Osteocyte (in vitro differentiated cells): ENCODE measurements at regions not wholly inside any gene's neighbourhood (a gene's known extent, or its start where the extent isn't known, plus 50 kb on each side); places are given as distances from the start of the nearest gene placed in this dataset.

Experiments
- DNase-seq: peaks from one replicate; pipeline ENCODE4 v3.0.0; 2021; ENCODE audit warnings: mixed read lengths; ENCODE audit not compliant: unreplicated experiment; ENCODE audit errors: extremely low spot score
- H3K27ac Mint-ChIP-seq: one replicate; pipeline ENCODE4 v1.8.0; 2021; ENCODE audit warnings: mild to moderate bottlenecking, mixed read lengths; ENCODE audit not compliant: unreplicated experiment
- H3K27me3 Mint-ChIP-seq: one replicate; pipeline ENCODE4 v1.8.0; 2021; ENCODE audit warnings: mixed read lengths; ENCODE audit not compliant: unreplicated experiment
- H3K36me3 Mint-ChIP-seq: one replicate; pipeline ENCODE4 v1.8.0; 2021; ENCODE audit warnings: mixed read lengths; ENCODE audit not compliant: unreplicated experiment
- H3K4me1 Mint-ChIP-seq: one replicate; pipeline ENCODE4 v1.8.0; 2021; ENCODE audit warnings: mixed read lengths; ENCODE audit not compliant: unreplicated experiment
- H3K4me3 Mint-ChIP-seq: one replicate; pipeline ENCODE4 v1.8.0; 2021; ENCODE audit warnings: mild to moderate bottlenecking, moderate library complexity, mixed read lengths; ENCODE audit not compliant: unreplicated experiment
- H3K9me3 Mint-ChIP-seq: one replicate; pipeline ENCODE4 v1.8.0; 2021; ENCODE audit warnings: mixed read lengths; ENCODE audit not compliant: unreplicated experiment
- CTCF ChIP-seq: fragments of 200-600 bp; sonication (generic); IDR thresholded peaks from 2 replicates; pipeline ENCODE4 v1.5.0; 2021; ENCODE audit warnings: antibody characterized with exemption, mild to moderate bottlenecking, moderate library complexity

GRCh38 chr13:82925114-82925513 is 957.2 kb downstream of the SLITRK1 start:
- H3K27ac Mint-ChIP-seq = no peak overlapping the region

GRCh38 chr13:82917984-82918383 is 964.3 kb downstream of the SLITRK1 start:
- H3K4me3 Mint-ChIP-seq = no peak overlapping the region
- no peaks in the 10 kb centered on the region for H3K27me3 Mint-ChIP-seq
- no peaks in the 10 kb centered on the region for H3K9me3 Mint-ChIP-seq
- H3K27ac Mint-ChIP-seq = no peak overlapping the region
- no peak for TF ChIP-seq CTCF
- no peaks in the 10 kb centered on the region for H3K36me3 Mint-ChIP-seq
- H3K4me1 Mint-ChIP-seq = no peaks in the 10 kb centered on the region
- DNase-seq = no peak

More at GRCh38 chr13:82925114-82925513, 957.2 kb downstream of the SLITRK1 start:
- no peaks in the 10 kb centered on the region for H3K36me3 Mint-ChIP-seq
- TF ChIP-seq CTCF = no peak
- DNase-seq = no peak
- H3K4me3 Mint-ChIP-seq = no peak overlapping the region
- no peaks in the 10 kb centered on the region for H3K27me3 Mint-ChIP-seq
- no peaks in the 10 kb centered on the region for H3K9me3 Mint-ChIP-seq
- H3K4me1 Mint-ChIP-seq = no peaks in the 10 kb centered on the region

- no peaks in the 10 kb centered on the region for H3K36me3 Mint-ChIP-seq
- H3K27me3 Mint-ChIP-seq = no peaks in the 10 kb centered on the region
- no peaks in the 10 kb centered on the region for H3K9me3 Mint-ChIP-seq
- no peak for TF ChIP-seq CTCF
- H3K4me3 Mint-ChIP-seq = no peak overlapping the region
- no peak overlapping the region for H3K27ac Mint-ChIP-seq
- DNase-seq = no peak
- no peaks in the 10 kb centered on the region for H3K4me1 Mint-ChIP-seq
Measured at GRCh38 chr13:82912564-82912963, 969.7 kb downstream of the SLITRK1 start.

- no peak for TF ChIP-seq CTCF
- H3K4me1 Mint-ChIP-seq = no peaks in the 10 kb centered on the region
- H3K4me3 Mint-ChIP-seq = no peak overlapping the region
- no peaks in the 10 kb centered on the region for H3K36me3 Mint-ChIP-seq
- H3K27ac Mint-ChIP-seq = no peak overlapping the region
- DNase-seq = no peak
- H3K27me3 Mint-ChIP-seq = no peaks in the 10 kb centered on the region
- no peaks in the 10 kb centered on the region for H3K9me3 Mint-ChIP-seq
Measured at GRCh38 chr13:82905071-82905470, 977.2 kb downstream of the SLITRK1 start.

GRCh38 chr13:82900453-82900852 is 981.8 kb downstream of the SLITRK1 start:
- Mint-ChIP-seq H3K4me1 (no peaks in the 10 kb centered on the region), H3K4me3 (no peak overlapping the region), H3K9me3 (peaks cover 8% of the 10 kb centered on the region), H3K36me3 (no peaks in the 10 kb centered on the region), H3K27me3 (no peaks in the 10 kb centered on the region), H3K27ac (no peak overlapping the region)
- DNase-seq = no peak
- TF ChIP-seq CTCF = no peak
